RWPE2 (cell line): ENCODE measurements at regions not wholly inside any gene's neighbourhood (a gene's known extent, or its start where the extent isn't known, plus 50 kb on each side); places are given as distances from the start of the nearest gene placed in this dataset.

ENCODE experiments used
- ATAC-seq: fragments of 200-7000 bp; cut with Tn5 transposase; 3 replicates; pipeline ENCODE4 v1.9.1; 2021; ENCODE audit warnings: low read depth
- DNase-seq: peaks from one replicate; pipeline ENCODE4 v3.0.0-alpha.2; 2020; ENCODE audit warnings: low spot score
- H3K27ac ChIP-seq: fragments of 450-650 bp; 2 replicates; pipeline ENCODE4 v1.5.1; 2017; ENCODE audit warnings: mild to moderate bottlenecking; ENCODE audit not compliant: poor library complexity, severe bottlenecking
- H3K27me3 ChIP-seq: fragments of 250-450 bp; sonication (Bioruptor Pico); 2 replicates; pipeline ENCODE4 v1.5.1; 2021; ENCODE audit warnings: mild to moderate bottlenecking, moderate library complexity; ENCODE audit not compliant: insufficient read depth, poor library complexity, severe bottlenecking
- H3K36me3 ChIP-seq: fragments of 250-450 bp; sonication (Bioruptor Pico); 2 replicates; pipeline ENCODE4 v1.5.1; 2020; ENCODE audit warnings: low read depth, mild to moderate bottlenecking, moderate library complexity
- H3K4me1 ChIP-seq: fragments of 250-450 bp; sonication (Bioruptor Pico); 2 replicates; pipeline ENCODE4 v1.5.1; 2021; ENCODE audit warnings: mild to moderate bottlenecking, moderate library complexity; ENCODE audit not compliant: insufficient read depth, poor library complexity, severe bottlenecking
- H3K4me3 ChIP-seq: fragments of 250-450 bp; sonication (Bioruptor Pico); 2 replicates; pipeline ENCODE4 v1.5.1; 2021; ENCODE audit warnings: mild to moderate bottlenecking, moderate library complexity; ENCODE audit not compliant: severe bottlenecking
- H3K9me3 ChIP-seq: fragments of 250-450 bp; sonication (Bioruptor Pico); 2 replicates; pipeline ENCODE4 v1.5.1; 2021; ENCODE audit warnings: mild to moderate bottlenecking, moderate library complexity; ENCODE audit not compliant: severe bottlenecking
- CTCF ChIP-seq: fragments of 450-650 bp; IDR thresholded peaks from one replicate; pipeline ENCODE4 v1.5.1; 2017; ENCODE audit warnings: mild to moderate bottlenecking, moderate library complexity; ENCODE audit not compliant: poor library complexity, severe bottlenecking

GRCh38 chr6:151167034-151167433 lies 72.7 kb upstream of the AKAP12 start:
- Histone ChIP-seq H3K27ac (no peak overlapping the region), H3K36me3 (no peaks in the 10 kb centered on the region), H3K4me3 (no peak overlapping the region), H3K9me3 (no peaks in the 10 kb centered on the region), H3K27me3 (no peaks in the 10 kb centered on the region), H3K4me1 (no peaks in the 10 kb centered on the region)
- no peak for TF ChIP-seq CTCF
- no peak for ATAC-seq
- no peak for DNase-seq

- DNase-seq (no peak), ATAC-seq (no peak)
- H3K27me3 ChIP-seq, result no peaks in the 10 kb centered on the region
- no peaks in the 10 kb centered on the region for H3K9me3 ChIP-seq
- H3K27ac ChIP-seq, result no peak overlapping the region
- no peaks in the 10 kb centered on the region for H3K36me3 ChIP-seq
- TF ChIP-seq CTCF, result no peak
- no peak overlapping the region for H3K4me3 ChIP-seq
- H3K4me1 ChIP-seq, result no peaks in the 10 kb centered on the region
Observed at GRCh38 chr6:151170622-151171246, 69.0 kb upstream of the AKAP12 start.

GRCh38 chr6:151172751-151173150 lies 67.0 kb upstream of the AKAP12 start:
- ATAC-seq (no peak), DNase-seq (no peak)
- Histone ChIP-seq H3K36me3 (no peaks in the 10 kb centered on the region), H3K27ac (no peak overlapping the region), H3K4me1 (no peaks in the 10 kb centered on the region), H3K4me3 (no peak overlapping the region), H3K9me3 (no peaks in the 10 kb centered on the region), H3K27me3 (no peaks in the 10 kb centered on the region)
- no peak for TF ChIP-seq CTCF

- no peak for ATAC-seq
- Histone ChIP-seq H3K9me3 (no peaks in the 10 kb centered on the region), H3K4me3 (no peak overlapping the region), H3K4me1 (no peaks in the 10 kb centered on the region), H3K27ac (no peak overlapping the region), H3K27me3 (no peaks in the 10 kb centered on the region), H3K36me3 (no peaks in the 10 kb centered on the region)
- TF ChIP-seq CTCF, result no peak
- DNase-seq, result no peak
Observed at GRCh38 chr6:151175662-151176445, 63.9 kb upstream of the AKAP12 start.
